CD4-positive, alpha-beta T cell treated with Interleukin-4 for 1 hour (primary cell): ENCODE measurements at regions not wholly inside any gene's neighbourhood (a gene's known extent, or its start where the extent isn't known, plus 50 kb on each side); places are given as distances from the start of the nearest gene placed in this dataset.
"Not testable (repeated sequence)": the region's sequence is repeated elsewhere in the genome, so short reads cannot be mapped to it uniquely, and the experiment has no call there.

Experiments used
- DNase-seq, 2 donors: peaks; one replicate each; pipeline ENCODE4 v3.0.0-alpha.2; 2020 to 2022

GRCh38 chr12:115810122-115810901 lies 467.2 kb downstream of the MED13L start:
- no peak for DNase-seq

GRCh38 chr12:115806000-115806399 lies 471.5 kb downstream of the MED13L start:
- no peak for DNase-seq

- DNase-seq = no peak
Observed at GRCh38 chr12:115802767-115803166, 474.7 kb downstream of the MED13L start.

- no peak for DNase-seq
Observed at GRCh38 chr12:115801871-115802270, 475.6 kb downstream of the MED13L start.

- no peak for DNase-seq
Observed at GRCh38 chr12:115799610-115800009, 477.9 kb downstream of the MED13L start.

GRCh38 chr12:115798309-115798917 lies 479.1 kb downstream of the MED13L start:
- DNase-seq = no peak

- DNase-seq = no peak
Observed at GRCh38 chr12:115794659-115795081, 482.8 kb downstream of the MED13L start.

- no peak for DNase-seq
Observed at GRCh38 chr12:115791331-115791730, 486.2 kb downstream of the MED13L start.

- no peak for DNase-seq
Observed at GRCh38 chr12:115790526-115790925, 487.0 kb downstream of the MED13L start.

GRCh38 chr12:115786490-115786889 lies 491.0 kb downstream of the MED13L start:
- DNase-seq = not testable (repeated sequence)

GRCh38 chr12:115785548-115785947 lies 491.9 kb downstream of the MED13L start:
- DNase-seq = no peak

GRCh38 chr12:115776399-115776798 lies 501.1 kb downstream of the MED13L start:
- DNase-seq = no peak

GRCh38 chr12:115774148-115774895 lies 503.2 kb downstream of the MED13L start:
- no peak for DNase-seq

- no peak for DNase-seq
Observed at GRCh38 chr12:115771601-115772000, 505.9 kb downstream of the MED13L start.

- DNase-seq = no peak
Observed at GRCh38 chr12:115771065-115771464, 506.4 kb downstream of the MED13L start.

- DNase-seq = no peak
Observed at GRCh38 chr12:115770643-115771042, 506.9 kb downstream of the MED13L start.

GRCh38 chr12:115767916-115768315 lies 509.6 kb downstream of the MED13L start:
- no peak for DNase-seq

GRCh38 chr12:115763982-115764621 lies 513.4 kb downstream of the MED13L start:
- no peak for DNase-seq

- DNase-seq = no peak
Observed at GRCh38 chr12:115763376-115763775, 514.1 kb downstream of the MED13L start.

GRCh38 chr12:115762936-115763335 lies 514.6 kb downstream of the MED13L start:
- DNase-seq = no peak

- DNase-seq = no peak
Observed at GRCh38 chr12:115761784-115762183, 515.7 kb downstream of the MED13L start.

GRCh38 chr12:115760231-115760630 lies 517.3 kb downstream of the MED13L start:
- DNase-seq = no peak
